OCI-LY7 (cell line): ENCODE measurements at regions not wholly inside any gene's neighbourhood (a gene's known extent, or its start where the extent isn't known, plus 50 kb on each side); places are given as distances from the start of the nearest gene placed in this dataset.

Experiments used
- BruUV-seq: library from RNA; stranded (reverse); fragments of 400-500 nt; replicated peaks from 2 replicates; lab custom pipeline; 2021; lab: Mats Ljungman, UMichigan
- CTCF ChIA-PET: fragments of 300-600 bp; sonication (Branson Sonifier 250); formaldehyde crosslinking; loops from one replicate; lab custom pipeline; 2022; ENCODE audit warnings: antibody characterized with exemption; ENCODE audit not compliant: unreplicated experiment; lab: Charles Lee
- POLR2A ChIA-PET: fragments of 300-600 bp; sonication (Branson Sonifier 250); formaldehyde crosslinking; loops from one replicate; lab custom pipeline; 2022; ENCODE audit warnings: antibody characterized with exemption; lab: Charles Lee
- DNase-seq: peaks from one replicate; pipeline ENCODE4 v3.0.0-alpha.2; 2015; ENCODE audit warnings: low spot score
- H2AFZ ChIP-seq: fragments of 200-600 bp; sonication (generic), shearing (Covaris generic); 2 replicates; pipeline ENCODE4 v1.6.1; 2014; ENCODE audit warnings: mild to moderate bottlenecking, antibody characterized with exemption, low read length, moderate library complexity
- H3K27ac ChIP-seq: fragments of 200-600 bp; sonication (generic); 2 replicates; pipeline ENCODE4 v1.5.1; 2014; ENCODE audit warnings: mixed run types, low read depth, mild to moderate bottlenecking, moderate library complexity, low read length, inconsistent platforms; ENCODE audit not compliant: poor library complexity, severe bottlenecking
- H3K36me3 ChIP-seq: fragments of 200-600 bp; sonication (generic); 2 replicates; pipeline ENCODE4 v1.6.1; 2014; ENCODE audit warnings: mild to moderate bottlenecking, antibody characterized with exemption, low read length, moderate library complexity, mixed read lengths; ENCODE audit not compliant: insufficient read depth
- H3K4me1 ChIP-seq: fragments of 200-600 bp; sonication (generic); 2 replicates; pipeline ENCODE4 v1.5.1; 2014; ENCODE audit warnings: mild to moderate bottlenecking, low read length; ENCODE audit not compliant: insufficient read depth, poor library complexity, severe bottlenecking
- H3K4me2 ChIP-seq: fragments of 200-600 bp; sonication (generic); 2 replicates; pipeline ENCODE4 v1.6.1; 2014; ENCODE audit warnings: mild to moderate bottlenecking, low read length
- H3K4me3 ChIP-seq: fragments of 200-600 bp; sonication (generic); 2 replicates; pipeline ENCODE4 v1.5.1; 2014; ENCODE audit warnings: mild to moderate bottlenecking, low read depth, low read length; ENCODE audit not compliant: poor library complexity, severe bottlenecking
- H3K79me2 ChIP-seq: fragments of 200-600 bp; sonication (generic); 2 replicates; pipeline ENCODE4 v1.6.1; 2016; ENCODE audit warnings: low read depth, mild to moderate bottlenecking, low read length, moderate library complexity, mixed read lengths; ENCODE audit not compliant: insufficient read depth
- H3K9me2 ChIP-seq: fragments of 200-600 bp; sonication (generic); 2 replicates; pipeline ENCODE4 v1.6.1; 2016; ENCODE audit warnings: mild to moderate bottlenecking, low read length, mixed read lengths; ENCODE audit not compliant: insufficient read depth
- H3K9me3 ChIP-seq: fragments of 200-600 bp; sonication (generic); 2 replicates; pipeline ENCODE4 v1.6.1; 2014; ENCODE audit warnings: mild to moderate bottlenecking, mixed run types, low read length, mixed read lengths
- H4K20me1 ChIP-seq: fragments of 200-600 bp; sonication (generic); 2 replicates; pipeline ENCODE4 v1.6.1; 2014; ENCODE audit warnings: mild to moderate bottlenecking, antibody characterized with exemption, low read length, moderate library complexity, mixed read lengths; ENCODE audit not compliant: insufficient read depth
- EZH2phosphoT487 ChIP-seq: fragments of 200-600 bp; sonication (generic); IDR thresholded peaks from 2 replicates; pipeline ENCODE4 v1.6.1; 2018; ENCODE audit warnings: low read depth, borderline replicate concordance, mild to moderate bottlenecking, mixed run types, antibody characterized with exemption, low read length, moderate library complexity, mixed read lengths
- intact Hi-C: fragments of 100-400 bp; cut with micrococcal nuclease; formaldehyde crosslinking; loops from one replicate; pipeline ENCODE4 v1.10.0; 2022; ENCODE audit not compliant: unreplicated experiment
- TF ChIP-seq, protein P1 (sequence below): fragments of 200-600 bp; sonication (generic); conservative IDR thresholded peaks from 2 replicates; pipeline ENCODE4 v1.5.1; 2014; ENCODE audit warnings: mild to moderate bottlenecking, antibody characterized with exemption, low read length, moderate library complexity, mixed read lengths

DNA sequence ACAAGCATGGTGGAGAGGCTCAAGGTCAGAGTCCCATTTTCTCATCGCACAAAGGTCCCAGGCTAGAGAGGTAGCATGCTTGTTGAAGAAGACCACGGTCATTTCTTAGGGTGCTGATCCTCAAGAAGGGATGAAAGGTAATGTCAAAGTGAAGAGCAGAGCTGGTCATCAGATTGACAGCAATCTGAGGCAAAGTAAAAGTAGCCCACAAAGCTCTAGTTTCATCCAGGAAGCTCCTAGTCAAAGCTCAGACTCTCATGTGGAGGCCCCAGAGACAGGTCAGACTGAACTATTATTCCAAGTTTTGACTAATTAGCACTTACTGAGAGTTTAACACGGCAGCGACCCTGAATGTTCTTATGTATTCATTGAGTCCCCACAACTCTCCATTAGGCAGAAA lies 270.6 kb downstream of the RPS29 start:
- intact Hi-C loops: no loop called here
- Histone ChIP-seq H3K9me2 (no peaks in the 10 kb centered on the region), H3K4me3 (no peak overlapping the region), H4K20me1 (no peaks in the 10 kb centered on the region), H3K36me3 (no peaks in the 10 kb centered on the region), H3K27ac (no peak overlapping the region), H3K4me1 (no peaks in the 10 kb centered on the region), H3K79me2 (no peaks in the 10 kb centered on the region), H3K9me3 (no peaks in the 10 kb centered on the region), H3K4me2 (no peak overlapping the region), H2AFZ (no peak overlapping the region)
- ChIA-PET CTCF (no interaction called here), POLR2A (interaction anchor here (0.6 kb wide), 1 partner anchor 454 kb away, joined by 3 read pairs; no protein-coding TSS in a partner anchor)
- BruUV-seq: no TSS peak
- TF ChIP-seq, protein P1, sequence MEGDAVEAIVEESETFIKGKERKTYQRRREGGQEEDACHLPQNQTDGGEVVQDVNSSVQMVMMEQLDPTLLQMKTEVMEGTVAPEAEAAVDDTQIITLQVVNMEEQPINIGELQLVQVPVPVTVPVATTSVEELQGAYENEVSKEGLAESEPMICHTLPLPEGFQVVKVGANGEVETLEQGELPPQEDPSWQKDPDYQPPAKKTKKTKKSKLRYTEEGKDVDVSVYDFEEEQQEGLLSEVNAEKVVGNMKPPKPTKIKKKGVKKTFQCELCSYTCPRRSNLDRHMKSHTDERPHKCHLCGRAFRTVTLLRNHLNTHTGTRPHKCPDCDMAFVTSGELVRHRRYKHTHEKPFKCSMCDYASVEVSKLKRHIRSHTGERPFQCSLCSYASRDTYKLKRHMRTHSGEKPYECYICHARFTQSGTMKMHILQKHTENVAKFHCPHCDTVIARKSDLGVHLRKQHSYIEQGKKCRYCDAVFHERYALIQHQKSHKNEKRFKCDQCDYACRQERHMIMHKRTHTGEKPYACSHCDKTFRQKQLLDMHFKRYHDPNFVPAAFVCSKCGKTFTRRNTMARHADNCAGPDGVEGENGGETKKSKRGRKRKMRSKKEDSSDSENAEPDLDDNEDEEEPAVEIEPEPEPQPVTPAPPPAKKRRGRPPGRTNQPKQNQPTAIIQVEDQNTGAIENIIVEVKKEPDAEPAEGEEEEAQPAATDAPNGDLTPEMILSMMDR: no peak
- no peak for DNase-seq

DNA sequence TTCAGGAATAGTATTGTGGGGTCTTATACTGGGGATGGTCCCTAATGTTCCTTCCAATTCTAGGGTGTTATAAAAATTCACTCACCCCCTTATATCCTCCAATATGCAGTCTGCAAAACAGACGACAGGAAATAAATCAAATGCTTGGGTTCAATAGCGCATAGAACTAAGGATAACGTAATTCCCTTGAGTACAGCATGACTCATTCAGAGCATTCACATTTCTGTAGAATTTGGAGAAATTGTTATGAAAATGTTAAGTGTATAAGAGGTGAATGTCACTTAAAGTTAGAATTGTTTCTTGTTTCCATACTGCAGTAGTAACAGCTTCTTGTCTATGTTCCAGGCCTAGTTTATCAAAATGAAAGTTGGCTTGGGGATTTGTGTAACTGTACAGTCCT lies 271.4 kb downstream of the RPS29 start:
- no peak for DNase-seq
- no peaks in the 10 kb centered on the region for H3K9me2 ChIP-seq
- ChIA-PET CTCF (no interaction called here), POLR2A (no interaction called here)
- H3K27ac ChIP-seq: no peak overlapping the region
- H3K4me1 ChIP-seq: no peaks in the 10 kb centered on the region
- no peaks in the 10 kb centered on the region for H4K20me1 ChIP-seq
- H3K79me2 ChIP-seq: no peaks in the 10 kb centered on the region
- intact Hi-C loops: no loop called here
- no TSS peak for BruUV-seq
- H3K36me3 ChIP-seq: no peaks in the 10 kb centered on the region
- no peak overlapping the region for H3K4me2 ChIP-seq
- TF ChIP-seq EZH2phosphoT487: no peak
- TF ChIP-seq, protein P1: no peak
- H2AFZ ChIP-seq: no peak overlapping the region
- no peak overlapping the region for H3K4me3 ChIP-seq
- no peaks in the 10 kb centered on the region for H3K9me3 ChIP-seq

DNA sequence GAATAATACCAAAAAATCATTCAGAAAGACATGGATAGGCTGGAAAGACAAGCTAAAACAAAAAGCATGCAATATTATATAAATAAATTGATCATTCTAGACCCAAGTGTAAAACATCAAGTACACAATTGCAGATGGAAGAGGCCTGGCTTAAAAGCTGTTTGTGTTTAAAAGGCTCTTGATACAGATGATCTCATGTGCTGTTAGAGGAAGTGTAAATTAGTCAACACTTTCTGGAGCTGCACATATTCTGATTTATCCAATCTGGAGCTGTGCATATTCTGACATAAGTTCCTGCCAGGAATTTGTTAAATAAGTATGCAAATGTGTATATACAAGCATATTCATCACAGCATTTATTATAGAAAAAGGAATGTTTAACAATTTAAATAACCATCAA lies 273.1 kb downstream of the RPS29 start:
- Histone ChIP-seq H3K36me3 (no peaks in the 10 kb centered on the region), H3K4me1 (no peaks in the 10 kb centered on the region), H3K27ac (no peak overlapping the region), H3K79me2 (no peaks in the 10 kb centered on the region), H4K20me1 (no peaks in the 10 kb centered on the region), H2AFZ (no peak overlapping the region), H3K4me3 (no peak overlapping the region), H3K9me2 (no peaks in the 10 kb centered on the region), H3K4me2 (no peak overlapping the region), H3K9me3 (no peaks in the 10 kb centered on the region)
- intact Hi-C loops: no loop called here
- CTCF ChIA-PET: no interaction called here
- BruUV-seq: no TSS peak
- POLR2A ChIA-PET: interaction anchor here (0.5 kb wide), 1 partner anchor 695 kb away, joined by 3 read pairs; no protein-coding TSS in a partner anchor
- DNase-seq: no peak
- TF ChIP-seq EZH2phosphoT487: no peak
- TF ChIP-seq, protein P1: no peak
